GM12801 (cell line): ENCODE measurements at regions not wholly inside any gene's neighbourhood (a gene's known extent, or its start where the extent isn't known, plus 50 kb on each side); places are given as distances from the start of the nearest gene placed in this dataset.
A peak's percentile ranks its signal among the peaks of the same experiment; 100 is the strongest.

Source experiments
- TF ChIP-seq, protein P1 (sequence below): IDR thresholded peaks from one replicate; pipeline ENCODE4 v1.5.1; 2011; ENCODE audit warnings: control low read depth; ENCODE audit not compliant: insufficient read length; ENCODE audit errors: extremely low read depth

DNA sequence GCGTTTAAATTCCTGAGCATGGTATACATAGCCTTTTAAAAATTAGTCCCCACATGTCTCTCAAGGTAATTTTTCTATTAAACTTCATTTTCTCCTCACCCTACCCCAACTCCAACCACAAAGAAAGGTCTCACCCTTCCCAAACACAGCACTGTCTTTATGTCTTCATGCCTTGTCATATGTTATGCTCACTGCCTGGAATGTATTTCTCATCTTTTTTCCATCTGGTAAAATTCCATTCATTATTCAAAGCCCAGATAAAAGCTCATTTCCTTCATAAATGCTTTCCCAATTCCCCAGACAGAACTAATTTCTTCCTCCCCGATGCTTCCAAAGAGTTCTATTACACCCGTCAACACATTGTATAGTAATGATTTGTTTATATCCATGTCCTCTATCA is 302.0 kb downstream of the ALDH8A1 start:
- TF ChIP-seq, protein P1, sequence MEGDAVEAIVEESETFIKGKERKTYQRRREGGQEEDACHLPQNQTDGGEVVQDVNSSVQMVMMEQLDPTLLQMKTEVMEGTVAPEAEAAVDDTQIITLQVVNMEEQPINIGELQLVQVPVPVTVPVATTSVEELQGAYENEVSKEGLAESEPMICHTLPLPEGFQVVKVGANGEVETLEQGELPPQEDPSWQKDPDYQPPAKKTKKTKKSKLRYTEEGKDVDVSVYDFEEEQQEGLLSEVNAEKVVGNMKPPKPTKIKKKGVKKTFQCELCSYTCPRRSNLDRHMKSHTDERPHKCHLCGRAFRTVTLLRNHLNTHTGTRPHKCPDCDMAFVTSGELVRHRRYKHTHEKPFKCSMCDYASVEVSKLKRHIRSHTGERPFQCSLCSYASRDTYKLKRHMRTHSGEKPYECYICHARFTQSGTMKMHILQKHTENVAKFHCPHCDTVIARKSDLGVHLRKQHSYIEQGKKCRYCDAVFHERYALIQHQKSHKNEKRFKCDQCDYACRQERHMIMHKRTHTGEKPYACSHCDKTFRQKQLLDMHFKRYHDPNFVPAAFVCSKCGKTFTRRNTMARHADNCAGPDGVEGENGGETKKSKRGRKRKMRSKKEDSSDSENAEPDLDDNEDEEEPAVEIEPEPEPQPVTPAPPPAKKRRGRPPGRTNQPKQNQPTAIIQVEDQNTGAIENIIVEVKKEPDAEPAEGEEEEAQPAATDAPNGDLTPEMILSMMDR = no peak

DNA sequence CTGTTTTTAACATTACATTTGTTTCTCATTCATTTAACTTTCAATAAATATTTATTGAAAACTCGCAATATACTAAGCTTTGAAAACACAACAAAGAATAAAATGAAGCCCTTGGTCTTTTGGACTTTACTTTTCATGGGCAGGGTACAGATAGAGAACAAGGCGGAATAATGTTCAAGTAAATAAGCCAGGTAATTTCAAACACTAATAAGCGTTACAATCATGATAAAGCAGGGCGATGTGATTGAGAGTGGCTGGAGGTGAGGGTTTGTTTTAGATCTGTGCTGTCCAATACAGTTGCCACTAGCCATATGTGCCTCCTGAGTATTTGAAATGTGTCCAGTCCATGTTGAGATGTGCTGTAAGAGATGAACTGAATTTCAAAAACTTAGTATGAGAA is 307.1 kb downstream of the ALDH8A1 start:
- TF ChIP-seq, protein P1 = no peak

DNA sequence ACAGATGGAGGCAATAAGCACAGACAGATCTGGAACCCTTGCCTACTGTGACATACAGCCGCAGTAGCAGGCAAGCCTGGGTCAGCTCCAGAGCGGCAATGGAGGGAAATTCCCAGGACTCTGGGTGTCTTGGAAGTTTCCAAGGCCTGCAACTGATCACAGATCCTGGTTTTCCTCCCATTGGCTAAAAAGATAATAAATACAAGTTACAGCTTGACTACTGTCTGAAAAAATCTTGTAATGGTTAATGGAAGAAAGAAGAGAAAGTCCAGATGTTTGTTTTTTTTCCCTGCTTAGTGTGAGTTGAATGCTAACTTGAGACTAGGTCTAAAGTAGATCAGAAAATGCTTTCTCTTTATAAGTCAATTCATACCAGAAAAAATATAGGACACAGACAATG is 307.6 kb downstream of the ALDH8A1 start:
- TF ChIP-seq, protein P1 = no peak

DNA sequence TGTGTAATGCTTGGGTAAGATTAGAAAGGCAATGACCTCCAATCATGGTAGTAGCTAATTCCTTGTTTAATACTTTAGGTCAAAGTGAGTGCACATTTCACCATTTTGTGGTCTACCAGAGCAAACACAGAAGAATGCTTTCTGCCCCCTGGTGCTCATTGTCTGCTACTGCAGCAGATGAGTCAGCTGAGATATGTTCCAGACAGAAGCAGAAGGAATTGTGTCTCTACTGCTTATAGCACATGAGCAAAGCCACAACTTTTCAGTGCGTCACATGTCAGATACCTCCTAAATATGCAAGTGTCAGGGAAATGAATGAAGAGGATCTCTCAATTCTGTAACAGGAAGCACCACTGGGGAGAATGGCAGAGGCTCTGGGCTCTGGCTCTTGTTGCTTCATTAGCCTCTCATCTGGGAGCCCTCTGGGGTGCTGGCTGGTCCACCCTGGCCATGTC is 308.9 kb downstream of the ALDH8A1 start:
- TF ChIP-seq, protein P1 = peak; percentile 74

DNA sequence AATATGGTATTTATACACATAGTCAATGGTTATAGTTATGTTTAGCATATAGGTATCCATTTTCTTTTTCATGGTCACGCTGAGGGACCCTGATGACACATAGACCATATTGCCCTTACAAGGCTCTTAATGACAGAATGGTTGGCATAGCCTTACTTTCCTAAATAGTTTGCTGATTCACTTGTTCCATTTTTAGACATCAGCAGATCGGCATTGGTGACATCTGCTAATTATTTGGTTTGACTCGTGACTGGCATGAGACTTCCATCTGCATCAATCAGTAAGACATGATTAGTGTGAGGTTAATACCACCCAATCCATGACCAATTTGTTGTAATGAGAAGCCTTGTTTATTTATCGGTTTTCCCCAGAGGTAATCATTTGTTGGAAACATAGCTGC is 309.7 kb downstream of the ALDH8A1 start:
- TF ChIP-seq, protein P1 = no peak

DNA sequence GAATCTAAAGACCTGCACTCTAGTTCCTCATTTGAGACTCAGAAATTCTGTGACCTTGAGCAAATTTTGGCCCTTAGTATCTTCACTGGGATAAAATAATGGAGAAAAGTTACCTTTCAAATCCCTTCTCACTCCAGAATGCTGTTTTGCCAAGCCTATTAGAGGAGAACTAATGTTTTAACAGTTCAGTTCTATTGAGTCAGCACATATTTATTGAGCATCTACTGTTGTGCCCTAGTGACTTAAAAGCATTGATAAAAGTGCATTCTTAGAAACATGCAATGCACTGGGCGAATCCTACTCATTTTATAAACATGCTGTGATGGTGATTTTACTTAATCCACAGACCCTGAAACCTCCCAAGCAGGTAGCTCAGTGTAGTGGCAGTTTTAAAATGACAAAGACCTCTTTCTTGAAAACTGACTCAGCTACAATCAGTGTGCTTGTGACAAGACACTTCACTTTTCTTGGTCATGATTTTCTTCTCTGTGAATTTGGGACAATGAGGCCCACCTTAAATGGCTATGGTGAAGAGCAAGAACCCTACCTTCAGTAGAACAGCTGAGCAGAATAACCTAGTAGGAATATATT is 312.0 kb downstream of the ALDH8A1 start:
- TF ChIP-seq, protein P1 = no peak

DNA sequence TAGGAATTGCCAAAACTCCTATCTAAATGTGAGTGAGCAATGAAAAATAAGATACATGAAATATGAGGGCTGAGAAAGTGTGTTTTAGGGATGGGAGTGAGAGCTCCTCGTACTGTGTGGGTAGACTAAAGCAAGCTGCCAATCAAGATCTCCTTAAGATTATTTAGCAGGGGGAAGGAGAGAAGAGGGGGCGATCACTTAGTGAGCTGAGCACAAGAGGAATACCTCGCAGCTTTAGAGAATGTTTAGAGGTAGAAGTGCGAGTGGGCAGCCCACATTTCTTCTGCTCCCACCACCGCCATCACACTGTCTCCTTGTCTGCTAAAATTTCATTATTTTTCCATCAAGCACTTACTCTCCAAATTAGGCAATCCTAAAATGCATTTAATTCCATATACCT is 312.6 kb downstream of the ALDH8A1 start:
- TF ChIP-seq, protein P1 = no peak
